Central memory CD8-positive, alpha-beta T cell (primary cell): ENCODE measurements at regions not wholly inside any gene's neighbourhood (a gene's known extent, or its start where the extent isn't known, plus 50 kb on each side); places are given as distances from the start of the nearest gene placed in this dataset.

Source experiments
- ATAC-seq: fragments of 150-1000 bp; cut with Tn5 transposase; replicated peaks from 2 replicates; pipeline ENCODE4 v1.10.0; 2022; ENCODE audit warnings: mild to moderate bottlenecking, moderate FRiP score, moderate number of reproducible peaks; ENCODE audit not compliant: poor library complexity, severe bottlenecking; ENCODE audit errors: extremely low read depth
- DNase-seq, 2 donors: peaks; one replicate each; pipeline ENCODE4 v3.0.0; 2021; ENCODE audit warnings: low spot score in 2 of 2
- H3K27ac Mint-ChIP-seq: one replicate; pipeline ENCODE4 v1.8.0; 2022; ENCODE audit warnings: low read depth, mild to moderate bottlenecking, moderate library complexity, mixed read lengths
- H3K27me3 Mint-ChIP-seq: one replicate; pipeline ENCODE4 v1.8.0; 2022; ENCODE audit warnings: mixed read lengths
- H3K36me3 Mint-ChIP-seq: one replicate; pipeline ENCODE4 v1.8.0; 2022; ENCODE audit warnings: mild to moderate bottlenecking, moderate library complexity, mixed read lengths; ENCODE audit not compliant: insufficient read depth
- H3K4me1 Mint-ChIP-seq: one replicate; pipeline ENCODE4 v1.8.0; 2022; ENCODE audit warnings: mixed read lengths
- H3K4me3 Mint-ChIP-seq: one replicate; pipeline ENCODE4 v1.8.0; 2022; ENCODE audit warnings: mild to moderate bottlenecking, moderate library complexity, mixed read lengths
- H3K9me3 Mint-ChIP-seq: one replicate; pipeline ENCODE4 v1.8.0; 2022; ENCODE audit warnings: mixed read lengths

DNA sequence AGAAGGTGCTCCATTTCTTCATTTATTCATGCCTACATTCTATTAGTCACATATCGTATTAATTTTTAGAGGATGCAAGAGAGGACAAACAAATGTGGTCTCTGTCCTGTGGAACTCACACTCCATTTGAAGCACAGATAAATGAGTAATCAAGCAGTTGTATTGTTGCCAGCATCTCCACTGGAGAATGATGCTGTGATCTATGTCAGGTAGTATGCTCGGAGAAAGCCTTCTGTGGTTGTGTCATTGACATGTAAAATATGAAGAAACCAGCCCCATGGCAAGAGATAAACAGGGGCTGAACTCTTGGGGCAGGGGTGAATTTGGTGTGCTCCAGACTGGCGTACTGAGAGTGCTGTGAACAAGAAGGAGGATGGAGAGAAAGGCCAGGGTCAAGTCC, 101.2 kb downstream of the FASLG start:
- H3K9me3 Mint-ChIP-seq: no peaks in the 10 kb centered on the region
- peaks cover 2% of the 10 kb centered on the region for H3K36me3 Mint-ChIP-seq
- H3K4me3 Mint-ChIP-seq: no peak overlapping the region
- DNase-seq (no peak), ATAC-seq (no peak)
- H3K4me1 Mint-ChIP-seq: peaks cover 9% of the 10 kb centered on the region
- H3K27me3 Mint-ChIP-seq: peaks cover 30% of the 10 kb centered on the region
- H3K27ac Mint-ChIP-seq: no peak overlapping the region

GRCh38 chr1:172761581-172762486, 102.9 kb downstream of the FASLG start:
- DNase-seq: no peak

GRCh38 chr1:172763057-172763456, 104.2 kb downstream of the FASLG start:
- no peak overlapping the region for H3K4me3 Mint-ChIP-seq
- DNase-seq: no peak
- ATAC-seq: no peak
- H3K27ac Mint-ChIP-seq: no peak overlapping the region
- H3K4me1 Mint-ChIP-seq: peaks cover 4% of the 10 kb centered on the region
- no peaks in the 10 kb centered on the region for H3K9me3 Mint-ChIP-seq
- no peaks in the 10 kb centered on the region for H3K36me3 Mint-ChIP-seq
- peaks cover 2% of the 10 kb centered on the region for H3K27me3 Mint-ChIP-seq

More at GRCh38 chr1:172761581-172762486, 102.9 kb downstream of the FASLG start:
- peaks cover 4% of the 10 kb centered on the region for H3K4me1 Mint-ChIP-seq
- H3K36me3 Mint-ChIP-seq: peaks cover 2% of the 10 kb centered on the region
- peaks cover 14% of the 10 kb centered on the region for H3K27me3 Mint-ChIP-seq
- H3K4me3 Mint-ChIP-seq: no peak overlapping the region
- H3K9me3 Mint-ChIP-seq: no peaks in the 10 kb centered on the region
- ATAC-seq: no peak
- no peak overlapping the region for H3K27ac Mint-ChIP-seq

- H3K4me1 Mint-ChIP-seq: peaks cover 4% of the 10 kb centered on the region
- peak; percentile 52 for ATAC-seq
- H3K36me3 Mint-ChIP-seq: no peaks in the 10 kb centered on the region
Measured at GRCh38 chr1:172764378-172764777, 105.5 kb downstream of the FASLG start.

DNA sequence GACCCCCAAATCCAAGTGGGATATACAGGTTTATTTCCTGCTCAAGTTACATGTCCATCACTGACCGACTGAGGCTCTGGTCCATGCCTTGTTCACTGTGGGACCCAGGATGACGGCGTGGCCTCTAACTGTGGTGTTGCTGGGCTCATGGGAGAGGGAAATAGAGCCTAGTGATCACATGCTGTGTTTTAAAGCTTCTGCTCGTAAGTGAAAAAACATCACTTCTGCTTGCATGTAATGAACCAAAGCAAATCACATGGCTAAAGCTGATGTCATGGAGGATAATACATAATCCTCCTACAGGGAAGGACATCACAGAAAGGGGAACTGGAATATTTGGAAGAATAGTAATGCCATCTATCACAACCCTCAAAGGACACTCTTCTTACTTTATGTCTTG, 107.6 kb downstream of the FASLG start:
- H3K4me3 Mint-ChIP-seq: no peak overlapping the region
- H3K36me3 Mint-ChIP-seq: no peaks in the 10 kb centered on the region
- ATAC-seq: no peak
- H3K4me1 Mint-ChIP-seq: peaks cover 4% of the 10 kb centered on the region
- no peaks in the 10 kb centered on the region for H3K27me3 Mint-ChIP-seq
- no peak overlapping the region for H3K27ac Mint-ChIP-seq
- no peaks in the 10 kb centered on the region for H3K9me3 Mint-ChIP-seq
- DNase-seq: no peak

More at GRCh38 chr1:172764378-172764777, 105.5 kb downstream of the FASLG start:
- Mint-ChIP-seq H3K27ac (no peak overlapping the region), H3K4me3 (no peak overlapping the region), H3K27me3 (no peaks in the 10 kb centered on the region), H3K9me3 (no peaks in the 10 kb centered on the region)
- no peak for DNase-seq

- H3K9me3 Mint-ChIP-seq: no peaks in the 10 kb centered on the region
- H3K36me3 Mint-ChIP-seq: no peaks in the 10 kb centered on the region
- H3K4me1 Mint-ChIP-seq: peaks cover under 1% of the 10 kb centered on the region
- no peak overlapping the region for H3K27ac Mint-ChIP-seq
- DNase-seq (no peak), ATAC-seq (no peak)
- H3K4me3 Mint-ChIP-seq: no peak overlapping the region
- H3K27me3 Mint-ChIP-seq: no peaks in the 10 kb centered on the region
Measured at GRCh38 chr1:172770071-172770470, 111.2 kb downstream of the FASLG start.

DNA sequence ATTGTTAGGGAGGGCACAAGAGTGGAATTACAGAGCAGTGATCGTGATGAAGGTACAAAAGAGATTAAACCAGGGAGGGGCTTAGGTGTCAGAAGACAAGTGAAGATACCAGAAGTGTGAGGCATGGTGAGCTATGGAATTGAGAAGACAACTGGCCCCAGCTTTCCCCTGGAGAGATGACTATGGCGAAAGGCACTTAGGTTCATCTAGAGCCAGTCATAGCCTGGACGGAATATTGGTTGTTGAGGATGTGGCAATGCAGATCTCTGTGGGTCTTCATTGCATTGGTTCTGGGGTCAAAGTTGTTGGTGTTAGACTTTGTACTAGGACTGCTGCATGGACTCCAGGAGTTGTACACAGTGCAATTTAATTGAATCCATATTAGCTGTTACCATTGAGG, 115.7 kb downstream of the FASLG start:
- H3K4me3 Mint-ChIP-seq: no peak overlapping the region
- H3K9me3 Mint-ChIP-seq: no peaks in the 10 kb centered on the region
- H3K27ac Mint-ChIP-seq: no peak overlapping the region
- peaks cover 5% of the 10 kb centered on the region for H3K4me1 Mint-ChIP-seq
- peaks cover 2% of the 10 kb centered on the region for H3K36me3 Mint-ChIP-seq
- H3K27me3 Mint-ChIP-seq: no peaks in the 10 kb centered on the region
- DNase-seq (no peak), ATAC-seq (no peak)

- no peak for DNase-seq
- H3K36me3 Mint-ChIP-seq: peaks cover 2% of the 10 kb centered on the region
- no peak overlapping the region for H3K4me3 Mint-ChIP-seq
- H3K27ac Mint-ChIP-seq: no peak overlapping the region
- peaks cover 5% of the 10 kb centered on the region for H3K4me1 Mint-ChIP-seq
- no peaks in the 10 kb centered on the region for H3K27me3 Mint-ChIP-seq
- ATAC-seq: no peak
- H3K9me3 Mint-ChIP-seq: no peaks in the 10 kb centered on the region
Measured at GRCh38 chr1:172775606-172776005, 116.7 kb downstream of the FASLG start.

- H3K27me3 Mint-ChIP-seq: no peaks in the 10 kb centered on the region
- no peak for DNase-seq
- no peak overlapping the region for H3K4me3 Mint-ChIP-seq
- no peak overlapping the region for H3K27ac Mint-ChIP-seq
- peaks cover 5% of the 10 kb centered on the region for H3K4me1 Mint-ChIP-seq
- no peak for ATAC-seq
- peaks cover 2% of the 10 kb centered on the region for H3K36me3 Mint-ChIP-seq
- H3K9me3 Mint-ChIP-seq: no peaks in the 10 kb centered on the region
Measured at GRCh38 chr1:172776071-172776470, 117.2 kb downstream of the FASLG start.

DNA sequence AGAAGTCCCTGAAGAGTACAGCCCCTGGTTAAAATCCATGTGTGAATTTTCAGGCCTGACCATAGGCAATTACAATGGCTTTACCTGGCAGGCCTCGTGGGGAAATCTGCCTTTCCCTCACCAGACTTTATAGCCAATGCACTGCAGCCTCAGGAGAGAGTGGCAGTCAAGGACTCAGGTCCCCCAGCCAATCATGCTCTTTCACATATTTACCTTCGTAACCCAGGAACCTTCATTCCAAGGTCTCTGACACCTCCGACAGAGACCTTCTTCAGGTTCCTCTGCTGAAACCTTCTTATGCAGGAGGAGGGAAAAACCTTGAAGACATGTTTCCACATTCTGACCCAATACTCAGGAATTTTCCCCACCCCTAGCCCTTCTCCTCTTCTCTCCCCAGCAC, 118.9 kb downstream of the FASLG start:
- Mint-ChIP-seq H3K27ac (no peak overlapping the region), H3K27me3 (no peaks in the 10 kb centered on the region)

DNA sequence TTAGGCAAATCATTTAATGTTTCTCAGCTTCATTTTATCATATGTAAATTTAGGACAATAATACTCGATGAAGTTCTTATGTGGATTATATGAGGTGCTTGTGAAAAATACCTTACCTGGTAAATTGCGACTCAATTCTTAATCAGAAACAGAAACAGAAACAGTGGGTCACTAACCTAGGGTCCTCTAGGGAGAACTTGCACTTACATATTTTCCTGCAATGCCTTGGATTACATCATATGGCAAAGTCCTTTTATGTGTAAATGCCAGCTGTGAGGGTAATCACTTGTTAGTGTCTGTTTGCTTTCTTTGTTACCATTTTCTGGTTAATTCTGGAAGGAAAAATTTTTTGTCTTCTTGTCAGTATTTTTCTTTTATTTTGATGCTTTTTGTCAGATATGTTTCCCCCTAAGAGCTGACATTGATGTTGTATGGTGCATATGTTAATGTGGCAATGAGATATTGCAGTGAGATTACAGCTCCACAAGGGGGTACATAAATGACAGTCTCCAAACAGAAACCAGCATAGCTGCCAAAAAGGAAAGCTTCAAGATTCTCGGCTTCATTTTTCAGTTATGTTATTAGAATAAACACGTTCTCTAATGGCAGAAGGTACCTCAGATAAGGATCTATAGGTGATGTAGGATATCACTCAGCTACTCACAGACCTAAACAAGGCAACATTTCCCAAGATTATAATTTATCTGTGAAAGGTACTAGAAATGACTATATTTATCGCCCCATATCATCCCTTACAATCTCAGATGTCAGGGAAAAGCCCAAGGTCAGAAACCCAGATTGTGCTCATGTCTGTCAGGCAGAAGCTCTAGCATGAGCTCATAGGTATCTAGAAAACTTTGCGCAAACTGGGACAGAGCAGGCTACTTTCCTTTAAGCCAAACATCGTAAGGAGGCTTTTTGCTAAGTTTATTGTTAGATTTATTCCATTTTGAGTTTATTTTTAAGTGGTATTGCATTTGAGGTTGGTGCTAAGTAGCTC, 119.9 kb downstream of the FASLG start:
- Mint-ChIP-seq H3K27ac (peak overlapping the region; percentile 29), H3K27me3 (no peaks in the 10 kb centered on the region), H3K9me3 (no peaks in the 10 kb centered on the region), H3K4me3 (peak overlapping the region; percentile 47), H3K4me1 (peaks cover 5% of the 10 kb centered on the region), H3K36me3 (peaks cover 2% of the 10 kb centered on the region)
- ATAC-seq: peak; percentile 82
- no peak for DNase-seq

More for the DNA sequence above, 118.9 kb downstream of the FASLG start:
- no peak overlapping the region for H3K4me3 Mint-ChIP-seq
- H3K4me1 Mint-ChIP-seq: peaks cover 5% of the 10 kb centered on the region
- peaks cover 2% of the 10 kb centered on the region for H3K36me3 Mint-ChIP-seq
- ATAC-seq: no peak
- no peak for DNase-seq
- H3K9me3 Mint-ChIP-seq: no peaks in the 10 kb centered on the region

DNA sequence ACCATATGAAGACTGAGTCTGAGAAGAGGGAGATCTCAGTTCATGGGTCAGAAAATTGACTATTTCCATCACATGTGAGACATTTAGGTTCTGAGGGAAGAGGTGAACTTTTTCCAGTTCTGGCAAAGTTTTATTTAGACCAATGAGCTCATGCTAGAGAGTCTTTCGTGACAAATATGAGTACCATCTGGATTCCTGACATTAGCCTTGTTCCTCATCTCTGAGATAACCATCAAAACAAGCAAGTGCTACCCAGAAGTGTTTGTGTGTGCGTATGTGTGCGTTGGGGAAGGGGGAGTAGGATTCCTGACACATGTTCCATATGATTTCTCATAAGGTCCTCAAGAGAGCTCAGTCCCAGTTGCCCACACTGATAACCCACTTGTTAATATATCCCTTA, 120.6 kb downstream of the FASLG start:
- Mint-ChIP-seq H3K27ac (peak overlapping the region; percentile 29), H3K36me3 (peaks cover 5% of the 10 kb centered on the region), H3K4me1 (peaks cover 5% of the 10 kb centered on the region), H3K4me3 (peak overlapping the region; percentile 47), H3K9me3 (no peaks in the 10 kb centered on the region), H3K27me3 (no peaks in the 10 kb centered on the region)
- no peak for DNase-seq
- no peak for ATAC-seq
